GM12865 (cell line): ENCODE measurements at regions not wholly inside any gene's neighbourhood (a gene's known extent, or its start where the extent isn't known, plus 50 kb on each side); places are given as distances from the start of the nearest gene placed in this dataset.

Source experiments
- DNase-seq: peaks from one replicate; pipeline ENCODE4 v3.0.0; 2010; ENCODE audit warnings: low read depth
- H3K4me3 ChIP-seq: 2 replicates; pipeline ENCODE4 v1.5.1; 2011; ENCODE audit warnings: mild to moderate bottlenecking, low read depth, low read length, control low read depth
- CTCF ChIP-seq: IDR thresholded peaks from 2 replicates; pipeline ENCODE4 v1.5.1; 2011; ENCODE audit warnings: low read length, control low read depth, low read depth, inconsistent platforms; ENCODE audit not compliant: insufficient read depth; ENCODE audit errors: missing control alignments

DNA sequence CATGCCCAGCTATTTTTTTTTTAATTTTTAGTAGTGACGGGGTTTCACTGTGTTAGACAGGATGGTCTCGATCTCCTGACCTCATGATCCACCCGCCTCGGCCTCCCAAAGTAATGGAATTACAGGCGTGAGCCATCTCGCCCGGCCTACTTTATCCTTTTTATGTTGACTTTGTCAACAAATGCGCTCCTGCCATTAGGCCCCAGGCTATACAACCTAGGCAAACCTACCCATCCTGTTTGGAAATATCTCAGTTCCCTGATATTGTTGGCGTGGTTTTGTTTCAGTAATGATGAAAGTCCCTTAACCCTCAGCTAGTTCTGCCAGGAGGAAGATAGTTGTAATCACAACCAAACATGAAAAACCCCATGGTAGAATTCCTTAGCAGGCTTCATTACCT, 249.4 kb upstream of the SOX11 start:
- no peak for DNase-seq
- H3K4me3 ChIP-seq = no peak overlapping the region
- no peak for TF ChIP-seq CTCF

DNA sequence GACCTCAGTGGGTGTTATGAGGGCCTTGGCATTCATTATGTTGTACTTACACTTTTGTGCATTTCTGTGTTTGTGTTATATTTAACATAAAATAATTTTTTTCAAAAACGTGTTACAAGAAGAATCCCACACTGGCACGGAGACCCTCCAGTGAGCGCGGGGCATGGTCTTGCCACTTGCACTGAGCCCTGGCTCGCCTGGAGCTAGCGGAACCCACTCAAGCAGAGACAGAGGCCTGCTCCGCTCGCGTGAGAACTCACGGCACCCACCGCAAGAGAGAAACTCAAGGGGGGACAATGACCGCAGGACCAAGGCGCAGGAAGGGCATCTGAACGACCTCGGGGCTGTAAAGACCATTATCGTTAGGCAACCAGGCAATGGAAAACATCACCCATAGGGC, 248.0 kb upstream of the SOX11 start:
- H3K4me3 ChIP-seq = no peak overlapping the region
- no peak for DNase-seq
- no peak for TF ChIP-seq CTCF

DNA sequence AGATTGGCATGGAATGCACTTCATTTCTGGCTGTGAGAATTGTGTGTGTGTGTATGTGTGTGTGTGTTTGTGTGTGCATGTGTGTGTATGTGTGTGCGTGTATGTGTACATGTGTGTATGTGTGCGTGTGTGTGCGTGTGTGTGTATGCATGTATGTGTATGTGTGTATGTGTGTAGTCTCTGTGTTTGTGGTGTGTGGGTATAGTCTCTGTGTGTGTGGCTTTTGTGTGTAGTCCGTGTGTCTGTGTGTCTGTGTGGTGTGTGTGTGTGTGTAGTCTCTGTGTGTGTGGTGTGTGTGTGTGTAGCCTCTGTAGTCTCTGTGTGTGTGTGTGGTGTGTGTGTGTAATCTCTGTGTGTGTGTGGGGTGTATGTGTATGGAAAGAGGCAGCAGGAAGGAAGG, 247.3 kb upstream of the SOX11 start:
- no peak for TF ChIP-seq CTCF
- H3K4me3 ChIP-seq = no peak overlapping the region
- no peak for DNase-seq

GRCh38 chr2:5449867-5450266, 242.3 kb upstream of the SOX11 start:
- DNase-seq = no peak
- no peak for TF ChIP-seq CTCF
- H3K4me3 ChIP-seq = no peak overlapping the region

- no peak overlapping the region for H3K4me3 ChIP-seq
- DNase-seq = no peak
- TF ChIP-seq CTCF = no peak
These were observed 238.7 kb upstream of the SOX11 start for GRCh38 chr2:5453220-5454050.

GRCh38 chr2:5454051-5454390, 238.2 kb upstream of the SOX11 start:
- H3K4me3 ChIP-seq = no peak overlapping the region
- no peak for DNase-seq
- TF ChIP-seq CTCF = no peak

DNA sequence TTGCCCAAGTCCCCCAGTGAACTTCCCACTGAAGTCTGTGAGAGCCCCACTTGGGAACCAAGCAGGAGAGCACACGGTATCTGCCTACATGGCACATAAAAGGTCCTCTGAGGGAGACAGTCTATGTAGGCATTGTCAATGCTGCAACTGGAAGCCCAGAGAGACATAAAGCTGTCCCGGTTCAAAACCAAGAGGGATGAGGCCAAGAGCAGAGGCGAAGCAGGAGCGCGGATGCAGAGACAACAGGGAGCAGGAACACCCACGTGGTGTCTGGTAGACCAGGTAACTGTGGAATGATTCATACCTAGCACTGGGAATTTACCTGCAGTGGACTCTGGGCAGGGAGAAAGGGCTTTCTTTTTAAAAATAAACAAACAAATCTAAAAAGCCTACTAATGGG, 233.1 kb upstream of the SOX11 start:
- H3K4me3 ChIP-seq = no peak overlapping the region
- TF ChIP-seq CTCF = no peak
- no peak for DNase-seq
